ENCODE measurements at regions not wholly inside any gene's neighbourhood (a gene's known extent, or its start where the extent isn't known, plus 50 kb on each side); places are given as distances from the start of the nearest gene placed in this dataset.

DNA sequence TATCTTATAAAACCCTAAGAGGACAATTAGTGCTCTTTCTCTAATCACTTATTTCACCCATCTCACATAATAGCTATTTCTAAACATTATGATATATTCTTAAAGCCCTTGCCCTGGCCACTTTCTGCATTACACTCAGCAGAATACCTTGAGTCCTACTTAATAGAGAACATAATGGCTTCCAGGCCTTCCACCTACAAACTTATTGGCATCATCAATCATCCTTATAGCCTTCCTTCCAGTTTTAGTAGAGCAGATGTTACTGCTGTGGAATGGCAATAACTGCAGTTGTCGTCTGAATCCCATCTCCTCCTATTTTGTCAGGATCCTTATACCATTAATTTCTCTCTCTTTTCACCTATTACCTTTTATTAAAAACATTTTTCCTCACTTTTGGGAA is 1127.4 kb downstream of the LRFN5 start:
- Histone ChIP-seq H4K12ac (ENCODE audit: low read depth, low read length) (no peak overlapping the region), H3K79me2 (ENCODE audit: control insufficient read depth, insufficient read depth, low read length, poor library complexity) (no peaks in the 10 kb centered on the region), H3K36me3 (ENCODE audit: control insufficient read depth in 1 of 2, insufficient read depth in 2 of 2, low read length in 2 of 2) (no peaks in the 10 kb centered on the region), H3K18ac (ENCODE audit: low read length) (no peak overlapping the region), H3K4ac (ENCODE audit: low read depth, low read length) (no peak overlapping the region), H3K9ac (ENCODE audit: low read length) (no peak overlapping the region), H4K91ac (ENCODE audit: low read depth, low read length) (no peak overlapping the region), H3K4me3 (ENCODE audit: low read depth, low read length) (no peak overlapping the region), H2BK120ac (ENCODE audit: insufficient read depth, low read length, poor library complexity) (no peak overlapping the region), H2AK5ac (ENCODE audit: low read length) (no peak overlapping the region), H3K14ac (ENCODE audit: low read length) (no peak overlapping the region), H3K4me2 (ENCODE audit: low read length) (no peak overlapping the region), H2BK12ac (ENCODE audit: low read length) (no peak overlapping the region), H2AFZ (ENCODE audit: insufficient read depth, low read length, poor library complexity) (no peak overlapping the region), H3K79me1 (ENCODE audit: low read length) (no peaks in the 10 kb centered on the region), H3K27ac (ENCODE audit: low read depth, low read length) (no peak overlapping the region), H3K9me3 (ENCODE audit: insufficient read depth, low read depth, low read length) (no peaks in the 10 kb centered on the region), H3K27me3 (ENCODE audit: insufficient read depth, low read length) (no peaks in the 10 kb centered on the region), H4K8ac (ENCODE audit: low read depth, low read length) (no peak overlapping the region), H3K4me1 (ENCODE audit: control insufficient read depth in 1 of 2, insufficient read depth in 2 of 2, low read length in 2 of 2) (no peaks in the 10 kb centered on the region), H2BK5ac (ENCODE audit: low read depth, low read length, poor library complexity) (no peak overlapping the region), H3K23ac (ENCODE audit: low read length) (no peak overlapping the region)
- WGBS (ENCODE audit: extremely low coverage, insufficient coverage, insufficient read length): no CpG with 5 or more reads among the region's 1 CpG
- no peak for DNase-seq

DNA sequence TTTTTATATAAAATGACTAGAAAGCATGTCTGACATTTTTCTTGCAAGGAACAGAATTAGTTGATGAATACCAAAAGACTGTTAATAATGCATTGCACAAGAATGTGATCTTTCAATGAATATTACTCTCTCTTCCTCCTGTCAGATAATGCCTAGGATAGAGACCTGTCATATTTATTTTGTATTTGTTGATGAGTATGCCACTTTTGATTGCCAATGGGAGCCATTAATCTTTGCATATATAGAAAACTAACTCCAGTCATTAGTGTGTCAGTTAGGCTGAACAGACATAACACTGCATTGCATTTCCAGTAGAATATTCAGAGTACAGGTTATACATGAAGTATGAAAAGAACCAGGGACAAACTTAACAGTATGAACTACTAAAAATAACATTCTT is 1125.3 kb downstream of the LRFN5 start:
- Histone ChIP-seq H2AK5ac (ENCODE audit: low read length) (no peak overlapping the region), H3K27me3 (ENCODE audit: insufficient read depth, low read length) (no peaks in the 10 kb centered on the region), H3K4me1 (ENCODE audit: control insufficient read depth in 1 of 2, insufficient read depth in 2 of 2, low read length in 2 of 2) (no peaks in the 10 kb centered on the region), H3K27ac (ENCODE audit: low read depth, low read length) (no peak overlapping the region), H3K79me2 (ENCODE audit: control insufficient read depth, insufficient read depth, low read length, poor library complexity) (no peaks in the 10 kb centered on the region), H2BK120ac (ENCODE audit: insufficient read depth, low read length, poor library complexity) (no peak overlapping the region), H3K23ac (ENCODE audit: low read length) (no peak overlapping the region), H3K79me1 (ENCODE audit: low read length) (no peaks in the 10 kb centered on the region), H2AFZ (ENCODE audit: insufficient read depth, low read length, poor library complexity) (no peak overlapping the region), H4K8ac (ENCODE audit: low read depth, low read length) (no peak overlapping the region), H3K14ac (ENCODE audit: low read length) (no peak overlapping the region), H4K91ac (ENCODE audit: low read depth, low read length) (no peak overlapping the region), H4K12ac (ENCODE audit: low read depth, low read length) (no peak overlapping the region), H3K36me3 (ENCODE audit: control insufficient read depth in 1 of 2, insufficient read depth in 2 of 2, low read length in 2 of 2) (no peaks in the 10 kb centered on the region), H3K9me3 (ENCODE audit: insufficient read depth, low read depth, low read length) (no peaks in the 10 kb centered on the region), H3K9ac (ENCODE audit: low read length) (no peak overlapping the region), H3K4me3 (ENCODE audit: low read depth, low read length) (no peak overlapping the region), H3K4me2 (ENCODE audit: low read length) (no peak overlapping the region), H3K18ac (ENCODE audit: low read length) (no peak overlapping the region), H3K4ac (ENCODE audit: low read depth, low read length) (no peak overlapping the region), H2BK12ac (ENCODE audit: low read length) (no peak overlapping the region), H2BK5ac (ENCODE audit: low read depth, low read length, poor library complexity) (no peak overlapping the region)
- no peak for DNase-seq

DNA sequence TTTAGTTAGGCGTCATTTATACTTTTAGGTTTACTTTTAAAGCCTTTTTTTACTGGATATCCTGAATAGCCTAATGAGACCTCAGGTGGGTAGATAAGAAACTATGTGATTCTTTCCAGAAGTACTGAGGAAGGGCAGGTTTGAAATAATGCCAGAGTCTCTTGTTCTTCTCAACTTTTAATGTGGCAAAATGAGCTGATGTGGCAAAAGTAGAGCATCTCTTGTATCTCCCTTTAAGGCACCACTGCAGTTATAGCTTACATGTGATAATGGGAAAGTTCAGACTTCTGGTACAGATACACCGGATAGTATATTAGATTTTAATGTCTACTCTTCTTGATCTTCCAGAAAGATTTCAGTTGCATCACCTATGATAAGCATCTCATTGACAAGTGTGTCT is 1124.8 kb downstream of the LRFN5 start:
- Histone ChIP-seq H3K36me3 (ENCODE audit: control insufficient read depth in 1 of 2, insufficient read depth in 2 of 2, low read length in 2 of 2) (no peaks in the 10 kb centered on the region), H2BK120ac (ENCODE audit: insufficient read depth, low read length, poor library complexity) (no peak overlapping the region), H3K79me2 (ENCODE audit: control insufficient read depth, insufficient read depth, low read length, poor library complexity) (no peaks in the 10 kb centered on the region), H2AFZ (ENCODE audit: insufficient read depth, low read length, poor library complexity) (no peak overlapping the region), H3K9ac (ENCODE audit: low read length) (no peak overlapping the region), H3K79me1 (ENCODE audit: low read length) (no peaks in the 10 kb centered on the region), H4K12ac (ENCODE audit: low read depth, low read length) (no peak overlapping the region), H3K27me3 (ENCODE audit: insufficient read depth, low read length) (no peaks in the 10 kb centered on the region), H2AK5ac (ENCODE audit: low read length) (no peak overlapping the region), H3K4ac (ENCODE audit: low read depth, low read length) (no peak overlapping the region), H3K9me3 (ENCODE audit: insufficient read depth, low read depth, low read length) (no peaks in the 10 kb centered on the region), H2BK12ac (ENCODE audit: low read length) (no peak overlapping the region), H3K4me2 (ENCODE audit: low read length) (no peak overlapping the region), H2BK5ac (ENCODE audit: low read depth, low read length, poor library complexity) (no peak overlapping the region), H3K4me1 (ENCODE audit: control insufficient read depth in 1 of 2, insufficient read depth in 2 of 2, low read length in 2 of 2) (no peaks in the 10 kb centered on the region), H3K18ac (ENCODE audit: low read length) (no peak overlapping the region), H3K27ac (ENCODE audit: low read depth, low read length) (no peak overlapping the region), H4K8ac (ENCODE audit: low read depth, low read length) (no peak overlapping the region), H3K4me3 (ENCODE audit: low read depth, low read length) (no peak overlapping the region), H3K23ac (ENCODE audit: low read length) (no peak overlapping the region), H3K14ac (ENCODE audit: low read length) (no peak overlapping the region), H4K91ac (ENCODE audit: low read depth, low read length) (no peak overlapping the region)
- WGBS (ENCODE audit: extremely low coverage, insufficient coverage, insufficient read length): no CpG with 5 or more reads among the region's 2 CpGs
- no peak for DNase-seq

DNA sequence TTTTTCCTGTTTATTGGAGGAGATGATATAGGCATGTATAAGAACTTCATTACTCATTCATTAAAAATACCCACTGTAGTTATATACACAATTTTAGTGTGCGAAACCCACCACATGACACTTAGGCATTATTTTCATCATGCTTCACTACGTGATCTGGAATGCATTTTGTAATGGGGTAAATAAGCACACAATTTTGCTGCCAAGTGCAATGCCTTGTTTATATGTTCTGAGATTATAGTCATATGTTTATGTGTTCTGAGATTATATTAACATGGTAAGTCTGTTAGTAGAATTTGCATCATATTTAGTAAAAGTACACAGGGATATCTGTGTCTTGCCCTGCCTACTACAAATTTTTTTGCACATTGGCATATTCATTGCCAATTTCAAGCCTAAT is 1123.0 kb downstream of the LRFN5 start:
- H3K79me1 ChIP-seq (ENCODE audit: low read length): no peaks in the 10 kb centered on the region
- H3K36me3 ChIP-seq (ENCODE audit: control insufficient read depth in 1 of 2, insufficient read depth in 2 of 2, low read length in 2 of 2): no peaks in the 10 kb centered on the region
- H3K4me1 ChIP-seq (ENCODE audit: control insufficient read depth in 1 of 2, insufficient read depth in 2 of 2, low read length in 2 of 2): no peaks in the 10 kb centered on the region
- H3K79me2 ChIP-seq (ENCODE audit: control insufficient read depth, insufficient read depth, low read length, poor library complexity): no peaks in the 10 kb centered on the region
- no peaks in the 10 kb centered on the region for H3K9me3 ChIP-seq (ENCODE audit: insufficient read depth, low read depth, low read length)
- H3K4me2 ChIP-seq (ENCODE audit: low read length): no peak overlapping the region
- H3K23ac ChIP-seq (ENCODE audit: low read length): no peak overlapping the region
- no peak overlapping the region for H3K4ac ChIP-seq (ENCODE audit: low read depth, low read length)
- H3K9ac ChIP-seq (ENCODE audit: low read length): no peak overlapping the region
- no peak overlapping the region for H3K14ac ChIP-seq (ENCODE audit: low read length)
- no peak overlapping the region for H4K8ac ChIP-seq (ENCODE audit: low read depth, low read length)
- H2BK120ac ChIP-seq (ENCODE audit: insufficient read depth, low read length, poor library complexity): no peak overlapping the region
- no peak overlapping the region for H2AFZ ChIP-seq (ENCODE audit: insufficient read depth, low read length, poor library complexity)
- H2BK5ac ChIP-seq (ENCODE audit: low read depth, low read length, poor library complexity): no peak overlapping the region
- no peak overlapping the region for H2AK5ac ChIP-seq (ENCODE audit: low read length)
- no peaks in the 10 kb centered on the region for H3K27me3 ChIP-seq (ENCODE audit: insufficient read depth, low read length)
- no peak overlapping the region for H3K27ac ChIP-seq (ENCODE audit: low read depth, low read length)
- no peak overlapping the region for H3K18ac ChIP-seq (ENCODE audit: low read length)
- no peak overlapping the region for H4K91ac ChIP-seq (ENCODE audit: low read depth, low read length)
- no CpG with 5 or more reads among the region's 2 CpGs for WGBS (ENCODE audit: extremely low coverage, insufficient coverage, insufficient read length)
- H2BK12ac ChIP-seq (ENCODE audit: low read length): no peak overlapping the region
- H4K12ac ChIP-seq (ENCODE audit: low read depth, low read length): no peak overlapping the region
- no peak for DNase-seq
- no peak overlapping the region for H3K4me3 ChIP-seq (ENCODE audit: low read depth, low read length)

DNA sequence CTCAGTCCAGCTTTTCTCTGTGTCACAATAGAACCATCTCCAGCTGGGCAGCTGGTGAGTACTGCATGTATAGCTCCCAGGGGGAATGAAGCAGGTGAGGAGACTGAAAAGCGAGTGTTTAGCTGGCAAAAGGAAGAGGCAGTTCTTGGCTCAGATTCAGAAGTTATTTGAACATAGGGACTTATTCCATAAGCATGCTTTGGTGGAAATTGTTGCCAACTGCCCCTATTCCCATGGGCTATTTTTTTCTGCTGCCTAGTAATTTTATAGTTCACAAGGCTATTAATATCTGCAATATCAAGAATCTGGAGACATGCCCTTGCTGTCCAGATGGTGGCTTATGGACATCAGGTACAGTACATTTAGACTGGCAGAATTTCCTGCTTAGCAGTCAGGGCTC is 1112.7 kb downstream of the LRFN5 start:
- no peak overlapping the region for H3K4ac ChIP-seq (ENCODE audit: low read depth, low read length)
- H3K4me2 ChIP-seq (ENCODE audit: low read length): no peak overlapping the region
- no peaks in the 10 kb centered on the region for H3K79me2 ChIP-seq (ENCODE audit: control insufficient read depth, insufficient read depth, low read length, poor library complexity)
- H3K14ac ChIP-seq (ENCODE audit: low read length): no peak overlapping the region
- WGBS (ENCODE audit: extremely low coverage, insufficient coverage, insufficient read length): no CpG with 5 or more reads among the region's 1 CpG
- H3K23ac ChIP-seq (ENCODE audit: low read length): no peak overlapping the region
- no peak overlapping the region for H3K18ac ChIP-seq (ENCODE audit: low read length)
- no peak overlapping the region for H2AFZ ChIP-seq (ENCODE audit: insufficient read depth, low read length, poor library complexity)
- no peak overlapping the region for H4K12ac ChIP-seq (ENCODE audit: low read depth, low read length)
- no peaks in the 10 kb centered on the region for H3K36me3 ChIP-seq (ENCODE audit: control insufficient read depth in 1 of 2, insufficient read depth in 2 of 2, low read length in 2 of 2)
- H3K9ac ChIP-seq (ENCODE audit: low read length): no peak overlapping the region
- H3K79me1 ChIP-seq (ENCODE audit: low read length): no peaks in the 10 kb centered on the region
- DNase-seq: no peak
- no peak overlapping the region for H2BK12ac ChIP-seq (ENCODE audit: low read length)
- H3K9me3 ChIP-seq (ENCODE audit: insufficient read depth, low read depth, low read length): no peaks in the 10 kb centered on the region
- H3K27ac ChIP-seq (ENCODE audit: low read depth, low read length): no peak overlapping the region
- no peak overlapping the region for H4K8ac ChIP-seq (ENCODE audit: low read depth, low read length)
- no peak overlapping the region for H4K91ac ChIP-seq (ENCODE audit: low read depth, low read length)
- H2BK5ac ChIP-seq (ENCODE audit: low read depth, low read length, poor library complexity): no peak overlapping the region
- H2BK120ac ChIP-seq (ENCODE audit: insufficient read depth, low read length, poor library complexity): no peak overlapping the region
- H3K27me3 ChIP-seq (ENCODE audit: insufficient read depth, low read length): no peaks in the 10 kb centered on the region
- H3K4me3 ChIP-seq (ENCODE audit: low read depth, low read length): no peak overlapping the region
- no peak overlapping the region for H2AK5ac ChIP-seq (ENCODE audit: low read length)
- no peaks in the 10 kb centered on the region for H3K4me1 ChIP-seq (ENCODE audit: control insufficient read depth in 1 of 2, insufficient read depth in 2 of 2, low read length in 2 of 2)
